ENCODE measurements at regions not wholly inside any gene's neighbourhood (a gene's known extent, or its start where the extent isn't known, plus 50 kb on each side); places are given as distances from the start of the nearest gene placed in this dataset.

DNA sequence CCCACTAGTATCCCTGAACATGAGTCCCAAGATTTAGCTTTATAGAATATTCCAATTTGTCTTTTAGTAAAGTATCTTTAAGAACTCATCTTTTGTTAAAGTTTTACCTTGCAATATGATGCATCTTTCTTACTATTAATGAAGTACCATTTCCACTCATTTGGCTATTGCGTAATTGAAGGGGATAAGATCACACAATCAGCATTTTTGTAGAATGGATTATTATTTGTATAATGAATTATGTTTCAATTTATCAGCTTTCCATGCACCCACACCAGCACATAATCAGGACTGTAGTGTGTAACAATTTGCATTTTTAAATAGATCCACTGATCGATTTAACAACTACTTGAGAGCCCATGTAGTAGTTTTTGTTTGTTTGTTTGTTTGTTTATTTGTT is 1364.9 kb upstream of the IGFBP7 start:
- TF ChIP-seq, protein P1, sequence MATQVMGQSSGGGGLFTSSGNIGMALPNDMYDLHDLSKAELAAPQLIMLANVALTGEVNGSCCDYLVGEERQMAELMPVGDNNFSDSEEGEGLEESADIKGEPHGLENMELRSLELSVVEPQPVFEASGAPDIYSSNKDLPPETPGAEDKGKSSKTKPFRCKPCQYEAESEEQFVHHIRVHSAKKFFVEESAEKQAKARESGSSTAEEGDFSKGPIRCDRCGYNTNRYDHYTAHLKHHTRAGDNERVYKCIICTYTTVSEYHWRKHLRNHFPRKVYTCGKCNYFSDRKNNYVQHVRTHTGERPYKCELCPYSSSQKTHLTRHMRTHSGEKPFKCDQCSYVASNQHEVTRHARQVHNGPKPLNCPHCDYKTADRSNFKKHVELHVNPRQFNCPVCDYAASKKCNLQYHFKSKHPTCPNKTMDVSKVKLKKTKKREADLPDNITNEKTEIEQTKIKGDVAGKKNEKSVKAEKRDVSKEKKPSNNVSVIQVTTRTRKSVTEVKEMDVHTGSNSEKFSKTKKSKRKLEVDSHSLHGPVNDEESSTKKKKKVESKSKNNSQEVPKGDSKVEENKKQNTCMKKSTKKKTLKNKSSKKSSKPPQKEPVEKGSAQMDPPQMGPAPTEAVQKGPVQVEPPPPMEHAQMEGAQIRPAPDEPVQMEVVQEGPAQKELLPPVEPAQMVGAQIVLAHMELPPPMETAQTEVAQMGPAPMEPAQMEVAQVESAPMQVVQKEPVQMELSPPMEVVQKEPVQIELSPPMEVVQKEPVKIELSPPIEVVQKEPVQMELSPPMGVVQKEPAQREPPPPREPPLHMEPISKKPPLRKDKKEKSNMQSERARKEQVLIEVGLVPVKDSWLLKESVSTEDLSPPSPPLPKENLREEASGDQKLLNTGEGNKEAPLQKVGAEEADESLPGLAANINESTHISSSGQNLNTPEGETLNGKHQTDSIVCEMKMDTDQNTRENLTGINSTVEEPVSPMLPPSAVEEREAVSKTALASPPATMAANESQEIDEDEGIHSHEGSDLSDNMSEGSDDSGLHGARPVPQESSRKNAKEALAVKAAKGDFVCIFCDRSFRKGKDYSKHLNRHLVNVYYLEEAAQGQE (IDR thresholded peaks at IDR 0.05; ENCODE audit: unreplicated experiment), result no peak
- TF ChIP-seq, protein P2, sequence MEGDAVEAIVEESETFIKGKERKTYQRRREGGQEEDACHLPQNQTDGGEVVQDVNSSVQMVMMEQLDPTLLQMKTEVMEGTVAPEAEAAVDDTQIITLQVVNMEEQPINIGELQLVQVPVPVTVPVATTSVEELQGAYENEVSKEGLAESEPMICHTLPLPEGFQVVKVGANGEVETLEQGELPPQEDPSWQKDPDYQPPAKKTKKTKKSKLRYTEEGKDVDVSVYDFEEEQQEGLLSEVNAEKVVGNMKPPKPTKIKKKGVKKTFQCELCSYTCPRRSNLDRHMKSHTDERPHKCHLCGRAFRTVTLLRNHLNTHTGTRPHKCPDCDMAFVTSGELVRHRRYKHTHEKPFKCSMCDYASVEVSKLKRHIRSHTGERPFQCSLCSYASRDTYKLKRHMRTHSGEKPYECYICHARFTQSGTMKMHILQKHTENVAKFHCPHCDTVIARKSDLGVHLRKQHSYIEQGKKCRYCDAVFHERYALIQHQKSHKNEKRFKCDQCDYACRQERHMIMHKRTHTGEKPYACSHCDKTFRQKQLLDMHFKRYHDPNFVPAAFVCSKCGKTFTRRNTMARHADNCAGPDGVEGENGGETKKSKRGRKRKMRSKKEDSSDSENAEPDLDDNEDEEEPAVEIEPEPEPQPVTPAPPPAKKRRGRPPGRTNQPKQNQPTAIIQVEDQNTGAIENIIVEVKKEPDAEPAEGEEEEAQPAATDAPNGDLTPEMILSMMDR (conservative IDR thresholded peaks at IDR 0.05; ENCODE audit: low read depth in 2 of 2), result no peak
- TF ChIP-seq EZH2 (IDR thresholded peaks at IDR 0.05; ENCODE audit: low read depth, unreplicated experiment), result no peak
- TF ChIP-seq EZH2phosphoT487 (IDR thresholded peaks at IDR 0.05; ENCODE audit: unreplicated experiment), result no peak
- TF ChIP-seq ZNF114 (CRISPR knock-in tag; IDR thresholded peaks at IDR 0.05), result no peak
- TF ChIP-seq POLR2AphosphoS5 (IDR thresholded peaks at IDR 0.05; ENCODE audit: low read depth), result no peak
- no peak for TF ChIP-seq JUNB (IDR thresholded peaks at IDR 0.05; ENCODE audit: unreplicated experiment)
- no peak for TF ChIP-seq CREB1 (CRISPR knock-in tag; IDR thresholded peaks at IDR 0.05; ENCODE audit: low read depth)
- no peak for TF ChIP-seq NANOG (IDR thresholded peaks at IDR 0.05; ENCODE audit: borderline replicate concordance)
- TF ChIP-seq ZNF331 (CRISPR knock-in tag; IDR thresholded peaks at IDR 0.05; ENCODE audit: low read depth), result no peak
- TF ChIP-seq, protein P3, sequence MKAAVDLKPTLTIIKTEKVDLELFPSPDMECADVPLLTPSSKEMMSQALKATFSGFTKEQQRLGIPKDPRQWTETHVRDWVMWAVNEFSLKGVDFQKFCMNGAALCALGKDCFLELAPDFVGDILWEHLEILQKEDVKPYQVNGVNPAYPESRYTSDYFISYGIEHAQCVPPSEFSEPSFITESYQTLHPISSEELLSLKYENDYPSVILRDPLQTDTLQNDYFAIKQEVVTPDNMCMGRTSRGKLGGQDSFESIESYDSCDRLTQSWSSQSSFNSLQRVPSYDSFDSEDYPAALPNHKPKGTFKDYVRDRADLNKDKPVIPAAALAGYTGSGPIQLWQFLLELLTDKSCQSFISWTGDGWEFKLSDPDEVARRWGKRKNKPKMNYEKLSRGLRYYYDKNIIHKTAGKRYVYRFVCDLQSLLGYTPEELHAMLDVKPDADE (IDR thresholded peaks at IDR 0.05), result no peak
- no peak for TF ChIP-seq STAT1 (IDR thresholded peaks at IDR 0.05; ENCODE audit: unreplicated experiment)

All from GM23338 (cell line).